ENCODE measurements at regions not wholly inside any gene's neighbourhood (a gene's known extent, or its start where the extent isn't known, plus 50 kb on each side); places are given as distances from the start of the nearest gene placed in this dataset.

DNA sequence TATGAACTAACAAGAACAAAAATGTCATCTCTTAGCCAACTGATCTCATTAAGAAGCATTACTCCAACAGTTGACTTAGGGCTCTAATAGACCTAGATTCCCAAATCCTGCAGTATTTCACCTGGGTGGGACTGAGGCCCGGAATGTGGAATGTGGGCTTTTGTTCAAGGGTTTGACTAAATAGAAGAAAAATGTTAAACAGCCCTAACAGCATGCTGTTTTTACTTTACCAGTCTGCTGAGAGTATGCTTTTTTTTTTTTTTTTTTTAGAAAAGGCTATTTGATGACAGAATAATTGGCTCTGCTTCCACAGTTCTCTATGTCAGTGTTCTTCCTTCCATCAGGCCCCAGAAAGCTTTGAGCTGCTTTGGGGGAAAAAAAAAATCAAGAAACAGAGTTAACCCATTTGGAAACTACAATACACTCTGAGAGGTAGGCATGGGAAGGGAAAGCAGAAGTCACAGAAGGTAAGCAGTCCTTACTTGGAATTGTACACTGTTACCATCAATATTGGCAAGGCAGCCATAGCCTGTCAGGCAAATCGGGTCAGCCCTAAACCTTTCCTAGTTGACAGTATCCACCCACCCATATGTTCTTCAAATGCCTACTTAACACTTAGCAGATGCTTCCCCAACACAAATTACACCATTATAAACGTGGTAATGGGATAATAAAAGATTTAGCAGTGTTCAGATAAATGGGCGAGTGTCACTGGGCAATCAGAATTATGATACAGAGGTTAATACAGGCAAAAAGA lies 224.2 kb downstream of the CNTN3 start:
- no peak for TF ChIP-seq YY1 (IDR thresholded peaks at IDR 0.05; ENCODE audit: low read depth)
- no peak for TF ChIP-seq CTCF (IDR thresholded peaks at IDR 0.05)
- no peak for TF ChIP-seq USF2 (IDR thresholded peaks at IDR 0.05; ENCODE audit: borderline replicate concordance, low read depth, low read length)
- TF ChIP-seq, protein P1, sequence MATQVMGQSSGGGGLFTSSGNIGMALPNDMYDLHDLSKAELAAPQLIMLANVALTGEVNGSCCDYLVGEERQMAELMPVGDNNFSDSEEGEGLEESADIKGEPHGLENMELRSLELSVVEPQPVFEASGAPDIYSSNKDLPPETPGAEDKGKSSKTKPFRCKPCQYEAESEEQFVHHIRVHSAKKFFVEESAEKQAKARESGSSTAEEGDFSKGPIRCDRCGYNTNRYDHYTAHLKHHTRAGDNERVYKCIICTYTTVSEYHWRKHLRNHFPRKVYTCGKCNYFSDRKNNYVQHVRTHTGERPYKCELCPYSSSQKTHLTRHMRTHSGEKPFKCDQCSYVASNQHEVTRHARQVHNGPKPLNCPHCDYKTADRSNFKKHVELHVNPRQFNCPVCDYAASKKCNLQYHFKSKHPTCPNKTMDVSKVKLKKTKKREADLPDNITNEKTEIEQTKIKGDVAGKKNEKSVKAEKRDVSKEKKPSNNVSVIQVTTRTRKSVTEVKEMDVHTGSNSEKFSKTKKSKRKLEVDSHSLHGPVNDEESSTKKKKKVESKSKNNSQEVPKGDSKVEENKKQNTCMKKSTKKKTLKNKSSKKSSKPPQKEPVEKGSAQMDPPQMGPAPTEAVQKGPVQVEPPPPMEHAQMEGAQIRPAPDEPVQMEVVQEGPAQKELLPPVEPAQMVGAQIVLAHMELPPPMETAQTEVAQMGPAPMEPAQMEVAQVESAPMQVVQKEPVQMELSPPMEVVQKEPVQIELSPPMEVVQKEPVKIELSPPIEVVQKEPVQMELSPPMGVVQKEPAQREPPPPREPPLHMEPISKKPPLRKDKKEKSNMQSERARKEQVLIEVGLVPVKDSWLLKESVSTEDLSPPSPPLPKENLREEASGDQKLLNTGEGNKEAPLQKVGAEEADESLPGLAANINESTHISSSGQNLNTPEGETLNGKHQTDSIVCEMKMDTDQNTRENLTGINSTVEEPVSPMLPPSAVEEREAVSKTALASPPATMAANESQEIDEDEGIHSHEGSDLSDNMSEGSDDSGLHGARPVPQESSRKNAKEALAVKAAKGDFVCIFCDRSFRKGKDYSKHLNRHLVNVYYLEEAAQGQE (IDR thresholded peaks at IDR 0.05; ENCODE audit: low read depth, low read length), result no peak
- TF ChIP-seq GABPA (IDR thresholded peaks at IDR 0.05; ENCODE audit: low read depth), result no peak
- TF ChIP-seq EP300 (IDR thresholded peaks at IDR 0.05; ENCODE audit: borderline replicate concordance in 1 of 2, low read depth in 1 of 2, low read length in 1 of 2), result no peak
- TF ChIP-seq EZH2phosphoT487 (IDR thresholded peaks at IDR 0.05; ENCODE audit: borderline replicate concordance, low read depth), result no peak
- no peak for TF ChIP-seq ELF1 (IDR thresholded peaks at IDR 0.05)
- TF ChIP-seq SMC3 (IDR thresholded peaks at IDR 0.05; ENCODE audit: low read depth, low read length), result no peak
- TF ChIP-seq MXI1 (IDR thresholded peaks at IDR 0.05; ENCODE audit: low read depth, low read length), result no peak
- TF ChIP-seq POLR2AphosphoS5 (IDR thresholded peaks at IDR 0.05; ENCODE audit: low read depth, low read length), result no peak
- no peak for TF ChIP-seq RCOR1 (IDR thresholded peaks at IDR 0.05; ENCODE audit: low read length)
- TF ChIP-seq TAF1 (IDR thresholded peaks at IDR 0.05; ENCODE audit: borderline replicate concordance, low read depth, low read length), result no peak
